Stromal cell of bone marrow (primary cell): ENCODE measurements at regions not wholly inside any gene's neighbourhood (a gene's known extent, or its start where the extent isn't known, plus 50 kb on each side); places are given as distances from the start of the nearest gene placed in this dataset.
A peak's percentile ranks its signal among the peaks of the same experiment; 100 is the strongest.
"Not testable (repeated sequence)": the region's sequence is repeated elsewhere in the genome, so short reads cannot be mapped to it uniquely, and the experiment has no call there.

Experiments
- DNase-seq: peaks from one replicate; pipeline ENCODE4 v3.0.0-alpha.2; 2012; ENCODE audit warnings: low read depth

DNA sequence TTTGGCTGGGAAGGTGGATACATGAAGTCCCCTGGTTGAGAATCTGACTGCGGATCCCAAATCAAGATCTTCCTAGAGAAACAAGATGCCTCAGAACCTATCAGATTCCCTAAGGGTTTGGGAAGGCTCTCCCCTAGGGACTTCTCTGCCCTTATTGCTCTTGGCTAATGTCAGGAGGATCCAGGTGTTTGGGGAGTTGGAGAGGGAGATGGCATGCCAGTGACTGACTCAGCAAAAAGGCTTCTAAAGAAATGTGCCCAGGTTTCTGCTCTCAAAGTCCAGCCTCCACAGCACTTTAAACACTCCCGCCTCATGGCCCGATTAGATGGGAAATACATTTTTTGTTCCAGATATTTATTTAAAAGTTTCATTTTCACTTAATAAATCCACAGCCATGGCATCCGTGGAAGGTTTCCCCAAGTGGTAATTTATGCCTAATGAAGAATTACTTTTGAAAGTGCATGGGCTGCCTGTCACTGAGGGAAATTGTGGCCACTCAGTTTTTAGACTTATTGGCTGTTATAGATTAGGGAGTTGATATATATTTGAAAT, 156.4 kb downstream of the OSR1 start:
- DNase-seq: no peak

DNA sequence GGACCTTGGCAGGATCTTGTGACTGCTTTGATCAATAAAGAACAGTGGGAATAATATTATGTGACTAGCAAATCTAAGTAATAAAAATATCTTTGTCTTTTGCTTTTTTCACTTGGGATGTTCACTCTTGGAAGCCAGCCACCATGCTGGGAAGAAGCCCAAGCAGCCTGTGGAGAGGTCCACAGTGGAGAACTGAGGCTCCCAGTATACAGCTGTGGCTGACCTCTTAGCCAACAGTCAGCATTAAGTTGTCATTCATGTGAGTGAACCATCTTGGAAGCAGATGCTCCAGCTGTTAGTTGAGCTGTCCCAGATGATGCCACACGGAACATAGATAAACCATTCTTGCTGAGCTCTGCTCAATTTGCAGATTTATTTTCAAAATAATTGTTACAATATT, 160.0 kb downstream of the OSR1 start:
- no peak for DNase-seq

DNA sequence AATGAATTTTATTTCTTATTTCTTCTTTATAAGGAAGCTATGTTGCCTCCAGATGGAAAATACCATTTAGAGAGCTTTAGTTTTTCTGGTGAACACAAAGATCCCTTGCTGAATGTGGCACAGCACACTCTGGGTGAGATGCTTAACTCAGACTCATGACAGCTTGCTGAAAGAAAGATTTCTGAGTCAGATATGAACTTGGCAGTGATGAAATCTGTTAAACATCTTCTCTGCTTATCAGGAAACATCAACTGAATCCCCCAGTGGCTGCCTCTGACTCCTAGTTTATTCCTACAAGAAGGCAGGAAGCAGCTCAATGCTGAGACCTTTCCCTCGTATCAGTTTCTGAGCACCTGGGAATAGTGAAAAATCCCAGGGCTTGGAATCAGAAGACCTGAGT, 162.8 kb downstream of the OSR1 start:
- DNase-seq: no peak

DNA sequence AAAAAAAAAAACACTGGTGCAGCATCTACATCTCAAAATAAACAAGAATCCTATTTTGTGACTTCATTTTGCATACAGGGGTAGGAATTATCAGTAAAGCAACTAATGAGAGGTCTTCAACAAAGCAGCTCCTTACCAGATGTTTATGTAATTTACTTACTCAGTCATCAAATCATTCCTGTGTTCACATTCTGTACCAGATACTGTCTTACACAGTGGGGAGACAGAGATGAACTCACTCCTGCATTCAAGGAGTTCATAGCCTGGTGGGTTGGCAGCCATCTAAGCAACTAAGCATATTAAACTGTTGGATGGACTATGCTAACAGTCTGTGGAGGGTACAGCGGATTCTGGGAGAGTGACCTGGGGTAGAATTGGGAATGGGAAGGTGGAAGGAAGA, 169.0 kb downstream of the OSR1 start:
- DNase-seq: no peak

DNA sequence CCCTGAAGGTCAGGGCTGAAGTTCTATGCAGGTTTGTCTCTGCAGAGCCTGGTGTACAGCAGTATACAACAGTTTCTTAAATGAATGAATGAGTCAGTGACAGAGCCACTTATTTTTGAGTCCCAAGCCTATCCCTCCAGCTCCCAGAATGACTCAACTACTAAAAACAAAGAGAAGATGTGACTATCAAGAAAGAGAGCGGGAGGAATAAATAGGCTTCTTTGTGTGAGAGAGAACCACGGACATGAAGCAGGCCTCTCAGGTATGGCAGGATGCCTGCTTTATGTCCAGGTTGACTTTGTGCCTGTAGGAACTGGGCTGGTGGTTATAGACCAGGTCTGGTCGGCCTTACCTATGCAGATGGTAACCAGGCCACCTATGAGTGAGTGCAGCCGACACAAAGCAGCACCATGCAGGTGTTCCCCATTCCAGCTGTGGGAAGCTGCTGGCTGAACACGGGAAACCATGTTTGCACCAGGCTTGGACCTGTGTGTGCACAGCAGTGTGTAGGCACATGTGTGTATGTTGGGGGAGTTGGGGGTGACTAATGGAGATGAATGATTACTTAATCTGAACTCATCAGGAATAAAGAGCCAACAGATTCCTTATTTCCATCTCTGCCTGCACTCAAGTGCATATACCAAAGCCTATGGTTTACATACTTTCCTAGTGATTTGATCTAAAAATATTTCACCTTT, 171.0 kb downstream of the OSR1 start:
- no peak for DNase-seq

DNA sequence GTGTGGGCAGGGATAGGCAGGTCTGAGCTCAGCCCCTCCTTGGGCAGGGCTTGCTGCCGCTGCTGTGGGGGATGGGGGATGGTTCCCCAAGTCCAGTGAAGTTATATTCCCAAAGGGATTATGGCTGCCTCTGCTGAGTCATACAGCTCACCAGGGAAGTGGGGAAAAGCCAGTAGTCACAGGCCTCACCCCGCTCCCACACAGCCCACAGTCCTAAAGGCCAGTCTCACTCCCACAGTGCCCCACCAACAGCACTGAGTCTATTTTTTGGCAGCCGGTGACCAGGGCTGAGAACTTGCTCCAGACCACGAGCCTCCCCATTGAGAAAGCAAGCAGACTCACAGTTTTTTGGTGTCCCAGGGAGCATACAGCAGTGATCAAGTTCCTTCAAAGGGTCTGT, 173.3 kb downstream of the OSR1 start:
- DNase-seq: no peak

DNA sequence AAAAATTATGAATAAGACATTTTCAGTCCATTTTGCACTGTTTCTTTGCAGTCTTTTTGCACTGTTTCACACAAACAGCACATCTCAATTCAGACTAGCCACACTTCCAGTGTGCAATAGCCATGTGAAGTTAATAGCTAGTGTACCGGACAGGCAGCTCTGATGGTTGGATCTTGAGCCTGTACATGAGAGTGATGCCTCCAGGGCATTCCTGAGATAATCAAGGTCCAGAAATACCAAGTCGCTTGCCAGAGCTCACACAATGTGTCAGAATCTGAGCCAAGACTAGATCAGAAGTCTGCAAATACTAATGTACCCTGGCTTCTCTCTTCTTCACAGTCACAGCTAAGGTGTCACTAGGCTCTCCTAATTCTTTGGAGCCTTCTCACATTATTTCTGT, 180.2 kb downstream of the OSR1 start:
- DNase-seq: no peak

DNA sequence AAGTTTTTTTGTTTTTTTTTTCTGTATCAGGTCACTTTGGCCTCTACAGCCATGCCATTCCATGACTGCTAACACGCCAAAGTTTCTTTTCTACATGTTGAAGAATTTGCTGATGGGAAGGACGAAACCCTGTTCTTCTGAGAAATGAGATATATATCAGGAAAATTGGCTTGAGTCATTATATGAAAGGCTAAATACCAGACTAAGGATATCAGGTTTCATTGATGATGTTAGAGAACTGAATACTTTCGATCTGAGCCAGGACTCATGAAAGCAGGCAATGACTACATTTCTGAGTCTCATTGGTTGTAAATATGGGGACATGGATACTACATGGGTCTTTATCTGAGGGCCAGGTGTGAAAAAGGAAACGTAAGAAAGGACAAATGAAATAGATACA, 181.4 kb downstream of the OSR1 start:
- DNase-seq: peak; percentile 59

DNA sequence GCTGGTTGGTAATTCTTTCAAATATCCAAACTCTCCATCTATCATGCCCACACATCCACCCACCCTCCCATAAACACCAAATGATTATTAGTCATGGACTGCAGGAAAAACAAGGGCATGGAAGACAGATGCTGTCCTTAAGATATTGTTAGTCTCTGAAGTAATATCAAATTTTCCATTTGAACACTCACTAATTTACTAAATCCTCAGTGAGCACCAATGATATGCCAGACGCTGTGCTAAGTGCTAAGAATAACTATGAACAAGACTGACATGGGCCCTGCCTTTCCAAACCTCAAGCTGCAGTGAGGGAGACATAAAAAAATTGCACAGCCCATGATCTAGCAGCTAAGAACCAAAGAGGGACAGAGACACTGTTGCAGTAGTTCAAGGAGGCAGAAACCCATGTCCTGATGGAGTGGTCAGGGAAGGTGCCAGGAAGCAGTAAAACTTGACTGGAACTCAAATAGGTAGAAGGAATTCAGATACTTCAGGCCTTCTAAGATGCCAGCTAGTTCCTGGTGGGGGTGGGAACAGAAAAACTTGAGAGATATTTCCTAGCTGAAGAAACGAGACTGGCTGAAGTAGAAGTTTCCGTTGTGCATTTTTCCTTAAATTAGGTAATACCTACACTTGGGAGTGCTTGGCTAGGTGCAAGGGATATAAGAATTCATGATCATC, 182.1 kb downstream of the OSR1 start:
- peak; percentile 62 for DNase-seq

DNA sequence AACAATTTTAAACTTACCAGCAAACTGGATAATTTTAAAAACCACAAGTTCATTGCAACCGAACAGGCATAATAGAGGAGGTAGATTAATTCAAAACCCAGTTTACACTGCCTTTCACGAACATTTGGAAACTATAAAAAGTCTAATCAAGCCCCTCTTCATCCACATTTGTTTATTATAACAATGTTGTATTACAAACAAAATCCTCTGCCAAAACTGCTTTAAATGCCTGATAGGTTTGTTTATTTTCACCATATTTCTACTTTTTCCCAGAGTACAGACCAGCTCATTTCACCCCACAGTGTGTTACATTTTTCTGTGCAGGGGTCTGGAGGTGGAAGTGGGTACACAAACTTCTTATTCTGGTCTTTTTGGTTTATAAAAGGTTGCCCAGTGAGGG, 184.2 kb downstream of the OSR1 start:
- no peak for DNase-seq

DNA sequence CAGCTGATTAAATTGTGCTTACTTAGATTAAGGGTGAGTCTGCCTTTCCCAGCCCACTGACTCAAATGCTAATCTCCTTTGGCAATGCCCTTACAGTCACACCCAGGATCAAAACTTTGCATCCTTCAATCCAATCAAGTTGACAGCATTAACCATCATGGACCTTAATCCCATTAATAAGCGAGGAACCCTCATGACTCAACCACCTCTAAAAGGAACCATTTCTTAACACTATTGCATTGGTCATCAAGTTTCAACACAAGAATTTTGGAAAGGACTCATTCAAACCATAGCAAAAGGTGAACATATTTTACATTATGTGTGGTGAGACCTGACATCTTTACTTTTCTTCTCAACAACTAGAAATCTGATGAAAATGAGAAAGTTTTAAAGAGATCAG, 187.0 kb downstream of the OSR1 start:
- DNase-seq: no peak

DNA sequence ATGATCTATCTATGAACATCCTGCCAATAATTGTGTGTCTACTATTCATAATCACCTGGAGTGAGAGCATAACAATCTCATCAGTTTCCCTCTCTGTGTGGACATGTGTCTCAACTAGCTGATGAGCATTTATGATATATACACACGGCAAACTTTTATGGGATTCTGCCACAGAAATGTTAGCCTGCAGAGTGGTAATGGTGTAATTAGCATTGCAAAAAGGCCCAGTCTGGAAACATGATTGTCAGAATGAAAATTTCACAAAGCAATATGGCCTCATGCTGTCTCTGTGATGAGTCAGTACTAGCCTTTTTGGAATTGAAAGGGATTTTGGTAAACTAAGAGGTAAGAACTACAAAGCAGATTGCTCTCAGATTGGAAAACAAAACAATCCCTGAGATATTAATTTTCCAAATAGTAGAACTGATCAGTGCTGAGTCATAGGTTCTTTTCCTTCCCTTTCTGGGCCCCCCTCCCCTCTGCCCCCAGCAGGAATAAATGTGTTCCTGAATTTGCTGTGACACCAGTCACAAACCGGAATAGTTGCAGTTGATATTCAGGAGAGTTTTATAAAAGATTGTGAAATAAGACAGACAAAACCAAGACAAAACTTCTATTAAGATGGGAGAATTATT, 189.2 kb downstream of the OSR1 start:
- DNase-seq: no peak

DNA sequence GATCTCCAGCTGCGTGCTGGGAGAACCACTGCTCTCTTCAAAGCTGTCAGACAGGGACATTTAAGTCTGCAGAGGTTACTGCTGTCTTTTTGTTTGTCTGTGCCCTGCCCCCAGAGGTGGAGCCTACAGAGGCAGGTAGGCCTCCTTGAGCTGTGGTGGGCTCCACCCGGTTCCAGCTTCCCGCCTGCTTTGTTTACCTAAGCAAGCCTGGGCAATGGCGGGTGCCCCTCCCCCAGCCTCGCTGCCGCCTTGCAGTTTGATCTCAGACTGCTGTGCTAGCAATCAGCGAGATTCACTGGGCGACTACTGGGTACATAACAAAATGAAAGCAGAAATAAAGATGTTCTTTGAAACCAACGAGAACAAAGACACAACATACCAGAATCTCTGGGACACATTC, 194.3 kb downstream of the OSR1 start:
- DNase-seq: not testable (repeated sequence)

DNA sequence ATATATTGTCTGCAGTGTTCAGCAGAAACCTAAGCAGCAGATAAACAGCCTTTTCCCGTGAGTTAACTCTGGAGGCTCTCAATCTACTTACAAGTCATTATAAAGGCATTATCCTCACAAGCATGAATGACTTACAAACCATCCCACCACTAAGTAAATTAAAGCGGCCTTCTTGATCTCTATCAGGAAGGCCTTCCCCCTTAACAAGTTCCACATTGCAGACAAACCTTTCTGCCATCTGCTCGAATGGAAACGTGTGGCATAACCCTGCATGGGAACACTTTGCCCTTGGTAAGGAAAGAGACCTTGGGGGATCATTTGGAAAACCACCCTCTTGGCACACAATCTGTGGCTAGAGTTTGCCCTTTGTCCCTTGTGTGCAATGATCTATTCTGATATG, 199.5 kb downstream of the OSR1 start:
- no peak for DNase-seq

DNA sequence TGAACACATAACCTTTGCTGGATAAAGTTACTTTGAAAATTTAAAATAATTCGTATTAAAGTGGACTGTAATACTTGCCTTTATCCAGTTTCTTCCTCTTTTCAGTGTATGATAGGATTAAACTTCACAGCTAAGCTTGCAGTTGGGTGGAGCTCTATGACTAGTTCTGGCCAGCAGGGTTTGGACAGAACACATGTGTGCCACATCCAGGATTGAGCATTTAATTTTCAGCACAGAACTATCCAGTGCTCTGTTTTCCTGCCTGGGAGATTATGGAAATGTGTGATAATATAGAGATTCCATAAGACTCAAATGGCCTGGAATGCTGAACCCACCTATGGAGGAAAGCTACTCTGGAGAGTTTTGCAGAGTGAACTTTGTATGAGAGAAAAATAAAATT, 200.2 kb downstream of the OSR1 start:
- peak; percentile 18 for DNase-seq

DNA sequence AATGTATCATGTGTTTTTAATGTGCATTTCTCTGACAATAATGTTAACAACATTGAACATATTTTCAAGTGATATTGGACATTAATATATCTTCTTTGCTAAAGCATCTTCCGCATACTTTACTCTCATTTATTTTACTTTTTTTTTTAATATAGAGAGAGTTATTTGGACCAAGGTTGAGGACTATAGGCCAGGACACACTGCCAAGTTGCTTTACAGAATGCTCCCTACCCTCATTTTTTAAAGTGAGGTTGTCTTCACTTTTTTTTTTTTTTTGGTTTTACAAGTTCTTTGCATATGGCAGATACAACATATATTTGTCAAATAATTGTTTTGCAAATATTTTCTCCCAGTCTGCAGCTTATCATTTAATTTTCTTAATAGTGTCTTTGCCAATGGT, 201.8 kb downstream of the OSR1 start:
- DNase-seq: no peak

DNA sequence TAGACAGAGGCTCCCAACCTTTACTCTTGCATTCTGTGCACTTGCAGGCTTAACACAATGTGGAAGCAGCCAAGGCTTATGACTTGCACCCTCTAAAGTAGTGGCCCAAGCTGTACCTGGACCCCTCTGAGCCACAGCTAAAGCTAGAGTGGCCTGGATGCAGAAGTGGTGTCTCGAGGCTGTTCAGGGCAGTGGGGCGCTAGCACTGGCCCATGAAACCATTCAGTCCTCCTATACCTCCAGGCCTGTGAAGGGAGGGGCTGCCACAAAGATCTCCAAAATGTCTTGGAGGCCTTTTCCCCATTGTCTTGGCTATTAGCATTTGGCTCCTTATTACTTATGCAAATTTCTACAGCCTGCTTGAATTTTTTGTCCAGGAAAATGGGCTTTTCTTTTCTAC, 207.7 kb downstream of the OSR1 start:
- no peak for DNase-seq

DNA sequence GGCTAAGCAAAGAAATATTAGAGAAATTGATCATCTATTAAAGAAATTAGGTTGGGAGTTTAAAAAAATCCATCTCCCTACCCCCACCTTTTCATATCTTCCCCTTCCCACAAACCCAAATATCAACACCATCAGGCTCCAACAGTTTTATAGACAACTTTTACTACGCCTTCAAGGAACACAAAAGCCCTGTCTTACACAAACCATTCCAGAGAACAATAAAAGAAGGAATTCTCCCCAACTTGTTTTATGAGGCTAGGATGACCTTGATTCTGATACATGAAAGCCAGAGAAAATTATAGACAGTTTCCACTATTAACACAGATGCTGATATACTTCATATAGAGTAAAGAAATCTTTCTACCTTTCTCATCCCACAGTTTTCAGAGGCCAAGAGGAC, 211.6 kb downstream of the OSR1 start:
- DNase-seq: no peak

DNA sequence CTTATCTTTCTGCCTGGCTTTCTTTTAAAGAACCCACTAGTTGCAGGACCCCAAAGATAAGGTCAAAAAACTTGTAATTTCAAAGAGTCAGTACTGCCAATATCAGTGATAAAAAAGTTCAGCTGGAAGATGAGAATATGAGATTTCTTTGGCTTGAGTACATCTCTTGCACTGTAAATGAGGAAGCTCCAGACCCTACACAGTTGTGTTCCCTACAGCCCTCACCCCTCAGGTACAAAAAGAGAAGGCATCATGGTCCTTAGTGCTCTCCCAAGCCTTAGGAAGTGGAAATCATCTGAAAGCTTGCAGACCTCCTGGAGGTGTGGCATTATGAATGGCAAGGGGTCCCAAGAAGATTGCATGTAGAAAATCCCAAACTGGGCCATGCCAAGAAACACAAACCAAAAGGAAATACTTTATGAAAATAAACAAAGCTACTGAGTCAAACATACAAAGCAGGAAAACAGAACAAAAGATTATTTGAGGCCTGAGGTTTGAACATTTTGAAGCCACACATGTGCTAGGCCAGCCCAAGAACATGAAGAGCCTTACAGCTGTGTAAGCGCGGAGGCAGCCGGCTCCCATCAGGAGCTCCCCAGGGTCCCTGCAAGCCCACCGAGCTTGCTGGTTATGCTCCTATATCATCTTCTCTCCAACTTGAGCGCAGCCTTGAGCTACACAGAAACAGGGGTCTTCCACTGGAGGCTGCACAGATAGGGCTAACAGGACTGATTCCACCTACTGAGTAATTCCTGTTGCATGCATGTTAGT, 217.0 kb downstream of the OSR1 start:
- no peak for DNase-seq

DNA sequence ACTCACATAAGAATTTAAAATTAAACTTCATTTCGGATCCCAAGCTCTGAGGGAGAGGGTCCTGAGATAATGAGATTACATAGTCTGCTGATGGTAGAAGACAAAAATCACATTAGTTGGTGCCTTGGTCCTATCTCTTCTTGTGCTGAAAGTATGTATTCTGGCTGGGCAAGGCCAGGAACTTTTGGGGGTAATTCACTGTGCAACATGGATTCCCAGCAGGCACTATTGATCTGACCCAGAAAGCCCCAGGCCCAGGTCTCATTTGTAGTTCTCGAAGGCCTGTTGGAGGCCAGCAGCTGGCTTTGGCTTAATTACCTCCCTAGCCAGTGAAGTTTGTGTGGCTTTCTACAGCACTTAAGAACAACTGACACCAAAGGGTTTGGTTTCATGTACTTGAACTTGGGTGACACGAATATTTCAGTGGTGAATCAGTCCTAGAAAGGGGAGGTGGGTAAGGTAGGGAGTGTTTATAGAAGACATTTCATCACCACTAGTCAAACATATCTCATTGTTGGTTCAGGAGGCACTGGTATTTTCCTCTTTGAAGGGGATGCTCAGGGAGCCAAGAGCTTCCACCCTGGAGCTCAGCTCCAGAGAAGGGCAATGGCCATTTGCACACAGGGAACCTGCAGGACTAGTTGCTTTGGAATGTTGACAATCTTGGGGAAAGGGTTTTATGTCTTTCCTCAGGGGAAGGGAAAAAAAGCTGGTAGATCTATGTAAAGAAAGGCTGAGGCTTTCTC, 217.8 kb downstream of the OSR1 start:
- DNase-seq: no peak

DNA sequence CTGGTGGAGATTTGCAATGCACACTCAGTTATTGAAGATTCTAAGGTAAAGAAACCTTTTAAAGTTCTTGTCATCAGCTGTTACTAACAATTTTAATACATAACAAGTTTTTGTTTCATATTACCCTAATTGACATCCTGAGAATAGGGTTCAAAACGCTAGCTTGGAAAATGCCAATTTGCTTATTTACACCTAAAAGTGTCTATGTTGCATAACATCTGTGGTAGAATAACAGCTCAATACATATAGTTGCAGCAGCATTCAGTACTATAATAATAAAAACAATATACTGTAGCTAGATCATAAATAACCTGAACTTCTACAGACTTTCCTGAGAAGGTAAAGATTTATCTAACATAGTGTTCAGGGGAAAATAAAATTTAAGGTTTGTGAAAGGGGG, 219.0 kb downstream of the OSR1 start:
- no peak for DNase-seq
